ENCODE measurements at regions not wholly inside any gene's neighbourhood (a gene's known extent, or its start where the extent isn't known, plus 50 kb on each side); places are given as distances from the start of the nearest gene placed in this dataset.

- TF ChIP-seq CTCF (IDR thresholded peaks at IDR 0.05), result no peak
- TF ChIP-seq POLR2A (IDR thresholded peaks at IDR 0.05), result no peak
Measured at GRCh38 chr5:25849270-25849669, 1189.1 kb downstream of the CDH9 start.

Data from heart left ventricle (tissue), 13 donors.